ENCODE measurements at regions not wholly inside any gene's neighbourhood (a gene's known extent, or its start where the extent isn't known, plus 50 kb on each side); places are given as distances from the start of the nearest gene placed in this dataset.

GRCh38 chr2:167489325-167489724 lies 601.0 kb downstream of the XIRP2 start (continued):
- no peak for TF ChIP-seq REST (IDR thresholded peaks at IDR 0.05)

- H3K9ac ChIP-seq (ENCODE audit: low read depth in 1 of 2, low read length in 2 of 2), result no peak overlapping the region
- no peaks in the 10 kb centered on the region for H3K9me3 ChIP-seq (ENCODE audit: control insufficient read depth in 4 of 4, low read length in 3 of 4)
- H3K36me3 ChIP-seq (ENCODE audit: control insufficient read depth in 4 of 4, insufficient read depth in 3 of 4, low read depth in 1 of 4, low read length in 3 of 4), result no peaks in the 10 kb centered on the region
- WGBS, result 71% methylated on average over 3 of the region's 3 CpGs
- H3K4me1 ChIP-seq (ENCODE audit: control insufficient read depth in 4 of 4, insufficient read depth in 4 of 4, low read length in 3 of 4), result no peaks in the 10 kb centered on the region
- peaks cover 0 to 3% (median 0%) of the 10 kb centered on the region in 4 donors for H3K27me3 ChIP-seq (ENCODE audit: control insufficient read depth in 4 of 4, insufficient read depth in 4 of 4, low read length in 3 of 4)
- no peak overlapping the region for H3K27ac ChIP-seq (ENCODE audit: low read depth in 1 of 2, low read length in 2 of 2)
- TF ChIP-seq CTCF (IDR thresholded peaks at IDR 0.05; ENCODE audit: low read depth, low read length, missing input control), result no peak
- no peak for TF ChIP-seq FOXA1 (IDR thresholded peaks at IDR 0.05)
- no peak for TF ChIP-seq NR2F2 (IDR thresholded peaks at IDR 0.05)
- no peak for TF ChIP-seq EGR1 (IDR thresholded peaks at IDR 0.05; ENCODE audit: low read depth in 2 of 2)
- TF ChIP-seq, protein P1, sequence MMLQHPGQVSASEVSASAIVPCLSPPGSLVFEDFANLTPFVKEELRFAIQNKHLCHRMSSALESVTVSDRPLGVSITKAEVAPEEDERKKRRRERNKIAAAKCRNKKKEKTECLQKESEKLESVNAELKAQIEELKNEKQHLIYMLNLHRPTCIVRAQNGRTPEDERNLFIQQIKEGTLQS (IDR thresholded peaks at IDR 0.05), result no peak
- no peak for TF ChIP-seq GABPA (IDR thresholded peaks at IDR 0.05 in 1 of 2, conservative IDR thresholded peaks at IDR 0.05 in 1 of 2)
- no peak for TF ChIP-seq SP1 (IDR thresholded peaks at IDR 0.05)
- TF ChIP-seq FOXA2 (IDR thresholded peaks at IDR 0.05), result no peak
- no peak for TF ChIP-seq MAX (IDR thresholded peaks at IDR 0.05)
- TF ChIP-seq TAF1 (conservative IDR thresholded peaks at IDR 0.05), result no peak
- no peak for TF ChIP-seq RXRA (IDR thresholded peaks at IDR 0.05)
- no peak for TF ChIP-seq ZBTB33 (IDR thresholded peaks at IDR 0.05)
- no peak for TF ChIP-seq HNF4A (conservative IDR thresholded peaks at IDR 0.05)
- no peak for TF ChIP-seq REST (IDR thresholded peaks at IDR 0.05)
- TF ChIP-seq JUND (IDR thresholded peaks at IDR 0.05), result no peak
- no peak for TF ChIP-seq YY1 (IDR thresholded peaks at IDR 0.05)
- no peak for TF ChIP-seq HNF4G (IDR thresholded peaks at IDR 0.05)
- TF ChIP-seq RAD21 (IDR thresholded peaks at IDR 0.05), result no peak
- H3K4me3 ChIP-seq (ENCODE audit: low read depth in 1 of 3, low read length in 3 of 3), result no peak overlapping the region
- no peak for DNase-seq (ENCODE audit: low spot score)
Observed at GRCh38 chr2:167487728-167488127, 599.4 kb downstream of the XIRP2 start.
